ENCODE measurements at regions not wholly inside any gene's neighbourhood (a gene's known extent, or its start where the extent isn't known, plus 50 kb on each side); places are given as distances from the start of the nearest gene placed in this dataset.

DNA sequence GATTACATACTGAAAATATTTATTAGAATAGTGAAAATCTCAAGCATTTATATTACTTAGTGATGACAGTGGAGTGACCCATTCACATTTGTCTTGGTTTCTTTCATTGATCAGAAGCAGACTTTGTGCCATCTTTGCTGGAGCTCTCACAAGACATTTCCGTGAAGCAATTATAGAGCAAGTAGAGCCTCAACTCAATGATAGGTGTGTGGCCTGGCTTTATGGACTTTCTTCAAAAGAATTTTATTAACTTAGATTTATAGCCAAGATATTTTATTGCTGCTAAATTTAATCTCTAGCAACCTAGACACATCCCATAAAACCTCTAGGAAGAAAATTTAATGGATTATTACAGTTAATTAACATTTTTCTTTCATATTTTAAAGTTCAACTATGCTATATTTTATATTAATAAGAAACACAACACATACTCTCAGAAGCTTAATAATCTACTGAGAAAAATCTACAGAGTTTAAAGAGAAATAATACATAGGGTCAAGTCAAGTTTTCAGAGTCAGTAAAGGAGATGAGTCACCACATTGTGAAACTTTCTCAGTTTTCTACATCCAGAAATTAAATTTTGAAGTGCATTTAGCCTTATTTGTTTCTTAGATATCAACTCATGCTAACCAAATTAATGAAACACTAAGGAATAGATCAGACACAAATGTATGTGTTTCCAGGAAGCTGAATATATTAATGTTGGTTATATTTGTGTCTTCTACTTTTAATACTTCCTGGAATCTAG, 160.5 kb downstream of the LACC1 start:
- Mint-ChIP-seq H3K27me3 (ENCODE audit: insufficient read depth, unreplicated experiment) (no peaks in the 10 kb centered on the region), H3K4me3 (ENCODE audit: unreplicated experiment) (no peak overlapping the region), H3K9me3 (ENCODE audit: unreplicated experiment) (peaks cover 9% of the 10 kb centered on the region), H3K4me1 (ENCODE audit: low read depth, unreplicated experiment) (no peaks in the 10 kb centered on the region), H3K27ac (ENCODE audit: unreplicated experiment) (no peak overlapping the region), H3K36me3 (ENCODE audit: insufficient read depth, unreplicated experiment) (no peaks in the 10 kb centered on the region)
- TF ChIP-seq CTCF (IDR thresholded peaks at IDR 0.05; ENCODE audit: insufficient read depth in 1 of 2, low read depth in 1 of 2, low read length in 1 of 2, severe bottlenecking in 1 of 2, unreplicated experiment in 1 of 2) = no peak
- Histone ChIP-seq H3K4me1 (no peaks in the 10 kb centered on the region), H3K4me3 (ENCODE audit: low read depth, low read length) (no peak overlapping the region), H3K36me3 (ENCODE audit: control insufficient read depth, insufficient read depth, low read length) (no peaks in the 10 kb centered on the region), H3K27me3 (replicated peaks; ENCODE audit: control insufficient read depth, insufficient read depth, low read length) (no peaks in the 10 kb centered on the region), H3K9me3 (no peaks in the 10 kb centered on the region)
- ChIA-PET POLR2A (no interaction called here), CTCF (no interaction called here)
- DNase-seq = no peak
- BruUV-seq (replicated peaks) = no TSS peak
- intact Hi-C loops (cut with micrococcal nuclease; ENCODE audit: unreplicated experiment) = no loop called here

DNA sequence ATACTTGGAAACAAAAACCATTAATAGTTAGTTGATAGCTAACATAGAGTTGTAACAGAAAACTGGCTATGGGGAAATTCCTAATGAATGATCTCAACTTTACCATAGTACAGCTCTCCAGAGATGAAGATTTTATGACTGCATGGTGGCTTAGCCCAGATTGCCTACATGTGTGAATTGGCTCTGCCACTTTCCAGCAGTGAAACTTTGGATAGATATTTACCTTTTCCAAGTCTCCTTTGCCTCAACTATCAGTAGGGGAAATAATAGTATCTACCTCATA, 161.1 kb downstream of the LACC1 start:
- Mint-ChIP-seq H3K27me3 (ENCODE audit: insufficient read depth, unreplicated experiment) (no peaks in the 10 kb centered on the region), H3K4me3 (ENCODE audit: unreplicated experiment) (no peak overlapping the region), H3K36me3 (ENCODE audit: insufficient read depth, unreplicated experiment) (no peaks in the 10 kb centered on the region), H3K27ac (ENCODE audit: unreplicated experiment) (no peak overlapping the region), H3K4me1 (ENCODE audit: low read depth, unreplicated experiment) (peaks cover 2% of the 10 kb centered on the region), H3K9me3 (ENCODE audit: unreplicated experiment) (peaks cover 4% of the 10 kb centered on the region)
- Histone ChIP-seq H3K27me3 (replicated peaks; ENCODE audit: control insufficient read depth, insufficient read depth, low read length) (no peaks in the 10 kb centered on the region), H3K9me3 (no peaks in the 10 kb centered on the region), H3K36me3 (ENCODE audit: control insufficient read depth, insufficient read depth, low read length) (no peaks in the 10 kb centered on the region), H3K4me3 (ENCODE audit: low read depth, low read length) (no peak overlapping the region), H3K4me1 (no peaks in the 10 kb centered on the region)
- intact Hi-C loops (cut with micrococcal nuclease; ENCODE audit: unreplicated experiment) = no loop called here
- BruUV-seq (replicated peaks) = no TSS peak
- DNase-seq = no peak
- ChIA-PET CTCF (no interaction called here), POLR2A (no interaction called here)
- TF ChIP-seq CTCF (IDR thresholded peaks at IDR 0.05; ENCODE audit: insufficient read depth in 1 of 2, low read depth in 1 of 2, low read length in 1 of 2, severe bottlenecking in 1 of 2, unreplicated experiment in 1 of 2) = no peak

DNA sequence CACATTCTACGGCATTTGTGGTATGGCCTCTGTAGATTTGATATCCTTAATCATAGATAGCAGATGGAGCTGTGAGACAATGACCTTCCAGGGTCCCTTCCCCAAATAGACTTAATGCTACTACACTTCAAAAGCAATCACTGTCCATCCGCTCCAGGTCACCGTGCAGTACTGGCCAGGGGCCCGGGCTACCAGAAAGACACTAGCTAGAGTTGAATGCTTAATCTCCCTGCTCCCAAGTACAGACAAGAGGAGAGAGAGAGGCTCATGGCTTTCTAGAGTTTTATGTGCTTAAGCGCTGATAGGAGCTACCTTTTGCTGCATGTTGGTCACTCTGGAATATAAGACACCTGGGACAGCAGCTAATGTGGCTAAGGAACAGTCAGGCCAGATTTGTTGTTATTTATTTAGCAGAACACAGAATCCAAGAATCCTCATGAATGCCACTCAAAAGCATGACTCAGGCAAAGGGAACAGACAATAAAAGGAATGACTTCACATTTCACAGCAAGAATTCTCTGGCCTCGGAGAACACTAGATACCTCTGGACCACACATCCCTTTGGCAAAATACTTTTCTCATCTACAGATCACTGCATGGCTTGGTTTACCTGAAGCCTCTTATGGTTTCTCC, 165.0 kb downstream of the LACC1 start:
- Histone ChIP-seq H3K4me3 (ENCODE audit: low read depth, low read length) (no peak overlapping the region), H3K9me3 (no peaks in the 10 kb centered on the region), H3K27me3 (replicated peaks; ENCODE audit: control insufficient read depth, insufficient read depth, low read length) (no peaks in the 10 kb centered on the region), H3K4me1 (no peaks in the 10 kb centered on the region), H3K36me3 (ENCODE audit: control insufficient read depth, insufficient read depth, low read length) (no peaks in the 10 kb centered on the region)
- H3K4me1 Mint-ChIP-seq (ENCODE audit: low read depth, unreplicated experiment) = peaks cover 5% of the 10 kb centered on the region
- H3K9me3 Mint-ChIP-seq (ENCODE audit: unreplicated experiment) = no peaks in the 10 kb centered on the region
- ChIA-PET POLR2A (no interaction called here), CTCF (no interaction called here)
- TF ChIP-seq CTCF (IDR thresholded peaks at IDR 0.05; ENCODE audit: insufficient read depth in 1 of 2, low read depth in 1 of 2, low read length in 1 of 2, severe bottlenecking in 1 of 2, unreplicated experiment in 1 of 2) = no peak
- intact Hi-C loops (cut with micrococcal nuclease; ENCODE audit: unreplicated experiment) = loop anchor here (5.0 kb wide), 1 partner anchor 57 kb away; no protein-coding TSS in a partner anchor
- no peak overlapping the region for H3K27ac Mint-ChIP-seq (ENCODE audit: unreplicated experiment)
- H3K27me3 Mint-ChIP-seq (ENCODE audit: insufficient read depth, unreplicated experiment) = no peaks in the 10 kb centered on the region
- no peaks in the 10 kb centered on the region for H3K36me3 Mint-ChIP-seq (ENCODE audit: insufficient read depth, unreplicated experiment)
- no TSS peak for BruUV-seq (replicated peaks)
- no peak for DNase-seq
- H3K4me3 Mint-ChIP-seq (ENCODE audit: unreplicated experiment) = no peak overlapping the region

All from Caco-2 (cell line).